ENCODE measurements at regions not wholly inside any gene's neighbourhood (a gene's known extent, or its start where the extent isn't known, plus 50 kb on each side); places are given as distances from the start of the nearest gene placed in this dataset.

DNA sequence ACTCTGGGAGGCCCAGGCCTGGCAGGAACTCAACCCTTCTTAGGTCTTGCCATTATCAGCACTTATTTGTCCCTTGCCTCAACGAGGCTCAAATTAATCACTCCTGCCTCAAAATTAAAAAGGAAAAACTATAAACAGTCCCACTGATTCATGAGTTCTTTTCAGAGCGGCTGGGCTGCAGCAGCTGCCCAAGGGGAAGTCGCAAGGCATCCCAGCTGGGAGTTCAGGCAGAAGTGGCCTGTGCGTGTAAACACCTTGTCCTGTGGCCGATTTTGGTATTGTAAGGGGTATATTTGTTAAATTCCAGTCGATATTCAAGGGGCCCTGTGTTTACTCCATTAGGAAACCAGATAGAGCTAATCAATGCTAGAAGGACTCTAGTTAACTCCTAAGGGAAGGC lies 213.9 kb upstream of the CADM1 start:
- TF ChIP-seq, protein P1, sequence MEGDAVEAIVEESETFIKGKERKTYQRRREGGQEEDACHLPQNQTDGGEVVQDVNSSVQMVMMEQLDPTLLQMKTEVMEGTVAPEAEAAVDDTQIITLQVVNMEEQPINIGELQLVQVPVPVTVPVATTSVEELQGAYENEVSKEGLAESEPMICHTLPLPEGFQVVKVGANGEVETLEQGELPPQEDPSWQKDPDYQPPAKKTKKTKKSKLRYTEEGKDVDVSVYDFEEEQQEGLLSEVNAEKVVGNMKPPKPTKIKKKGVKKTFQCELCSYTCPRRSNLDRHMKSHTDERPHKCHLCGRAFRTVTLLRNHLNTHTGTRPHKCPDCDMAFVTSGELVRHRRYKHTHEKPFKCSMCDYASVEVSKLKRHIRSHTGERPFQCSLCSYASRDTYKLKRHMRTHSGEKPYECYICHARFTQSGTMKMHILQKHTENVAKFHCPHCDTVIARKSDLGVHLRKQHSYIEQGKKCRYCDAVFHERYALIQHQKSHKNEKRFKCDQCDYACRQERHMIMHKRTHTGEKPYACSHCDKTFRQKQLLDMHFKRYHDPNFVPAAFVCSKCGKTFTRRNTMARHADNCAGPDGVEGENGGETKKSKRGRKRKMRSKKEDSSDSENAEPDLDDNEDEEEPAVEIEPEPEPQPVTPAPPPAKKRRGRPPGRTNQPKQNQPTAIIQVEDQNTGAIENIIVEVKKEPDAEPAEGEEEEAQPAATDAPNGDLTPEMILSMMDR (IDR thresholded peaks at IDR 0.05), result no peak
- TF ChIP-seq POLR2A (IDR thresholded peaks at IDR 0.05), result no peak
